HL-60 (cell line): ENCODE measurements at regions not wholly inside any gene's neighbourhood (a gene's known extent, or its start where the extent isn't known, plus 50 kb on each side); places are given as distances from the start of the nearest gene placed in this dataset.

Experiments used
- DNase-seq, 2 experiments: peaks; one replicate each; pipeline ENCODE4 v3.0.0-alpha.2; 2010 to 2020; ENCODE audit warnings: low read depth in 1 of 2, low spot score in 1 of 2
- H3K27ac ChIP-seq: fragments of 250-450 bp; sonication (Bioruptor Pico); replicated peaks from 2 replicates; pipeline ENCODE4 v1.5.1; 2020; ENCODE audit warnings: mild to moderate bottlenecking, moderate library complexity
- H3K27me3 ChIP-seq: fragments of 250-450 bp; sonication (Bioruptor Pico); 2 replicates; pipeline ENCODE4 v1.5.1; 2021; ENCODE audit warnings: mild to moderate bottlenecking, moderate library complexity; ENCODE audit not compliant: insufficient read depth, poor library complexity, severe bottlenecking
- H3K4me3 ChIP-seq: replicated peaks from 2 replicates; pipeline ENCODE4 v1.5.1; 2011; ENCODE audit warnings: mild to moderate bottlenecking, control low read depth, low read length; ENCODE audit not compliant: insufficient read depth
- CTCF ChIP-seq: IDR thresholded peaks from one replicate; pipeline ENCODE4 v1.5.1; 2011; ENCODE audit warnings: low read length, control low read depth, inconsistent platforms; ENCODE audit not compliant: insufficient read depth
- GABPA ChIP-seq: IDR thresholded peaks from 2 replicates; pipeline ENCODE4 v1.6.1; 2012; ENCODE audit warnings: low read depth
- POLR2AphosphoS5 ChIP-seq: IDR thresholded peaks from 2 replicates; pipeline ENCODE4 v1.6.1; 2012; ENCODE audit warnings: low read depth
- REST ChIP-seq: IDR thresholded peaks from 2 replicates; pipeline ENCODE4 v1.6.1; 2012; ENCODE audit warnings: low read depth; ENCODE audit not compliant: insufficient replicate concordance
- SPI1 ChIP-seq: IDR thresholded peaks from 2 replicates; pipeline ENCODE4 v1.6.1; 2012; ENCODE audit warnings: low read depth, mild to moderate bottlenecking, borderline replicate concordance

GRCh38 chr5:74240783-74241750 lies 399.5 kb downstream of the ENC1 start:
- Histone ChIP-seq H3K4me3 (no peak overlapping the region), H3K27me3 (no peaks in the 10 kb centered on the region), H3K27ac (no peak overlapping the region; the same call in 1 of the 2 replicates)
- peak in 1 of 2 experiments; percentile 48 for DNase-seq
- no peak for TF ChIP-seq CTCF
- TF ChIP-seq GABPA, result no peak
- TF ChIP-seq POLR2AphosphoS5, result no peak
- no peak for TF ChIP-seq SPI1
- no peak for TF ChIP-seq REST

GRCh38 chr5:74239261-74239660 lies 401.3 kb downstream of the ENC1 start:
- TF ChIP-seq SPI1 (peak; percentile 91), REST (no peak), POLR2AphosphoS5 (peak; percentile 57)
- peak; percentile 11 to 76 for DNase-seq
- Histone ChIP-seq H3K4me3 (no peak overlapping the region), H3K27ac (peak overlapping the region; percentile 20; the same call in 1 of the 2 replicates), H3K27me3 (no peaks in the 10 kb centered on the region)

DNA sequence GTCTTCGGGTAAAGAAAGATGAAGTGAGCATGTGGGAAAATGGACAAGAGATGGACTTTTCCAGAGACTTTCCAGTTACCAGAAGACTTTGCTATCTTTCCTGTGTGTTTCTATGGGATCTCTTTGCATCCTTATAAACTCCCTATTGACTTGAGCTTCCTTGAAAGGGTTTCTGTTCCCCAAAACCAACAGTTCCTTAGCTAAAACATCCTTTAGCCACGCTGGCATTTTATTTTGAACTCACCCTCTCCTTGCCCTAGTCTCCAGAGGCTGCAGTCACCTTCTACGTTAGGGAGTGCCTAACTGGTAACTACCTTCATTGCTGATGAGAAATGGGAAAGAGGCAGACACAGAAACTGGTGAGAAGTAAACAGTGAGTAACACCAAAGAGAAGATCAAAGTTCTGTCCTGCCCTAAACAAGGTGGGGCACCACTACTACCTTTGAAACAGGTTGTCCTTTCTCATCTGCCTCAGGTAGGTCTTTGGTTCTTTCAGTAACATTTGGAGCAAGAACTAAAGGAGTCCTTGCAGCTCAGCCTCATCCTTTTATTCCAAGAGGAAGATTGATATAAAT lies 402.9 kb downstream of the ENC1 start:
- Histone ChIP-seq H3K27ac (no peak overlapping the region), H3K4me3 (no peak overlapping the region), H3K27me3 (no peaks in the 10 kb centered on the region)
- DNase-seq, result no peak
- TF ChIP-seq SPI1 (no peak), REST (no peak), GABPA (no peak)

GRCh38 chr5:74235552-74235951 lies 405.0 kb downstream of the ENC1 start:
- DNase-seq, result no peak
- no peak for TF ChIP-seq CTCF
- no peak for TF ChIP-seq GABPA
- no peak for TF ChIP-seq POLR2AphosphoS5
- no peak for TF ChIP-seq SPI1
- no peak for TF ChIP-seq REST
- Histone ChIP-seq H3K27me3 (no peaks in the 10 kb centered on the region), H3K27ac (no peak overlapping the region), H3K4me3 (no peak overlapping the region)
